ENCODE measurements at regions not wholly inside any gene's neighbourhood (a gene's known extent, or its start where the extent isn't known, plus 50 kb on each side); places are given as distances from the start of the nearest gene placed in this dataset.

DNA sequence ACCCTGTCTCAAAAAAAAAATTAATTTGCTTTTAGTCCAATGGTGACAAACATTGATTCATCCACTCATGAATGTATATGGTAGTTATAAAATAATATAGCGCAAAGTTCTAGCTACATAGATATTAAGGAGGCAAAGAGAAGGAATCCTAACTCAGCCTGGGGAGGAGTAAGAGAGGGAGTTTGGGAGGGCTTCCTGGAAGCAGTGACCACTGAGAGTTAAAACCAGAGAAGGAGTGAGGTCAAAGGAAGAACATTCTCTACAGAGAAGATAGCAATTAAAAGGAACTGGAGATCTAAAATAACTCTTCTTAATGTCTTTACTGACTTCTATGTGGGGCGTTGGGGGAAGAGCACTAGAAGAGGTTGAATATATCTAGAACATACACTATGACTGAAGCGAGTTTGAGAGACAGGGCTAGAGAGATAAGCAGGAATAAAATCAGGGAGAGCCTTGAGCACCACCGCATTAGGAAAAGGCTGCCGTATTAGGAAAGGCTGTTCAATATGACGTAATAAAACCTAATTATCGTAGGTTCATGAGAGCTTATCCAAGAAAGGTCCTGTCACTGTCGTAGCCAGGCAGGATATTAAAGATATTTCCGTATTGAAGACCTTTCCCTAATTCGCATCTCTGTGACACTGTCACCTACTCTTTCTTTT is 81.8 kb upstream of the CNKSR3 start:
- H3K9me3 Mint-ChIP-seq = no peaks in the 10 kb centered on the region

DNA sequence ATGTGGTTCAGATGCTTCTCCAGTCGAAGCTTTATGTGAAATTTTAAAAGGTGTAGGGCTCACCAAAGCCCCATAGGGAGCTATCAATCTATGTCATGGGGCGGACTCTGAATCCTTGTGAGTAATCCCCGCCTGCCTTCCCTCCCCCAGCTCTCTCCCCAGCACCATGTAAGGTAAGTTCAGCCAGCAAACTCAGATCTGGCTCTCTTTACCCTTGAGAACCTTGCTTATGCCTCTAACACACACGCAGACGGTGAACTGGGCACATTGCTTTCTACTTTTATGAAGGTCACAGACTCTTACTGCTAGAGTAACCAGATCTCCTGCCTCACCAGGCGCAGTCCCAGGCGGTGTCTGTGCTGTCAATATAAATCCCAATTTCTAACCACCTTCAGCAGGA is 82.6 kb upstream of the CNKSR3 start:
- no peaks in the 10 kb centered on the region for H3K27me3 Mint-ChIP-seq
- no peaks in the 10 kb centered on the region for H3K9me3 Mint-ChIP-seq
- H3K4me3 Mint-ChIP-seq = no peak overlapping the region
- ATAC-seq = no peak
- no peak for DNase-seq
- H3K27ac Mint-ChIP-seq = no peak overlapping the region
- no peaks in the 10 kb centered on the region for H3K4me1 Mint-ChIP-seq

More for the DNA sequence above, 81.8 kb upstream of the CNKSR3 start:
- ATAC-seq (no peak), DNase-seq (no peak)
- Mint-ChIP-seq H3K4me1 (no peaks in the 10 kb centered on the region), H3K27ac (no peak overlapping the region), H3K4me3 (no peak overlapping the region), H3K27me3 (no peaks in the 10 kb centered on the region)

DNA sequence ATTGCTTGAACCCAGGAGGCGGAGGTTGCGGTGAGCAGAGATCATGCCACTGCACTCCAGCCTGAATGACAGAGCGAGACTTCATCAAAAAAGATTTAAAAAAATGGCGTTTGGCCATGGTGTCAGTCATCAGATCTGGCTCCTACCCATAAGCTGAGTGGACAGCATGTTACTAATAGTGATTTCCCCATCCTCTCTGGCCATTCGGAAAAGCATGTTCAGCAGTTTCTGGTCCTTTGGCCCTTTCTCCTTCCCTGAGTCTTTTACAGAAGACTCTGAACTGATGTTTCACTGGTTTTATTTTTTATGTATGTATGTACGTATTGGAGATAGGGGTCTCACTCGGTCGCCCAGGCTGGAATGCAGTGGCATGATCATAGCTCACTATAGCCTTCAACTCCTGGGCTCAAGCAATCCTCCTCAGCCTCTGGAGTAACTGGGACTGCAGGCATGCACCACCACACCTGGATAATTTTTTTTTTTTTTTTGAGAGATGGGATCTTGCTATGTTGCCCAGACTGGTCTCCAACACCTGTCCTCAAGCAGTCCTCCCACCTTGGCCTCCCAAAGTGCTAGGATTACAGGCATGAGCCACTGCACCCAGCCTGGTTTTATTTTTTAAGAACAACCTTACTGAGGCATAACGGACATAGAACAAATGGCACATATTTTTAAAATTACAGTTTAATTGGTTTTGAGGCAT is 84.2 kb upstream of the CNKSR3 start:
- ATAC-seq = no peak
- Mint-ChIP-seq H3K4me1 (peaks cover 5% of the 10 kb centered on the region), H3K9me3 (no peaks in the 10 kb centered on the region), H3K27me3 (no peaks in the 10 kb centered on the region), H3K4me3 (no peak overlapping the region), H3K27ac (no peak overlapping the region)
- no peak for DNase-seq

DNA sequence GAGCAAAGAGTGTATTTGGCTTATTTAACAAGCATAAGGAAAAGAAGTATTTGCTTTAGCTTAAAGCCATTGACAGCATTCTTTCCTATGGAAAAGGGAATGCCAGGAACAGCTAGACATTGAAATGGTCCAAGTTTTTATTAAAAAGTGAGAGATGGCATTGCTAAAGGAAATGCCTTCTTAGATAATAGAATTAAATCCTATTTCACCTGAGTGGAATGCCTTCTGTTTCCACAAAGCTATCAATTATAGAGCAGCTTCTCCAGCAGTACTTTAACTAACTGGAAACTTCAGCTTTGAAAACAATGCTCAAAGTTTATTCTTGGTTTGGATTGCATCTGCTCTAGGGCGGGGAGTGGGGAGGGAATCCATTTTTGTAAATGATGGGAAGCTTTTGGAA is 85.1 kb upstream of the CNKSR3 start:
- DNase-seq = no peak
- no peaks in the 10 kb centered on the region for H3K9me3 Mint-ChIP-seq
- H3K4me1 Mint-ChIP-seq = peaks cover 5% of the 10 kb centered on the region
- no peak for ATAC-seq
- H3K4me3 Mint-ChIP-seq = no peak overlapping the region
- H3K27me3 Mint-ChIP-seq = no peaks in the 10 kb centered on the region
- no peak overlapping the region for H3K27ac Mint-ChIP-seq

DNA sequence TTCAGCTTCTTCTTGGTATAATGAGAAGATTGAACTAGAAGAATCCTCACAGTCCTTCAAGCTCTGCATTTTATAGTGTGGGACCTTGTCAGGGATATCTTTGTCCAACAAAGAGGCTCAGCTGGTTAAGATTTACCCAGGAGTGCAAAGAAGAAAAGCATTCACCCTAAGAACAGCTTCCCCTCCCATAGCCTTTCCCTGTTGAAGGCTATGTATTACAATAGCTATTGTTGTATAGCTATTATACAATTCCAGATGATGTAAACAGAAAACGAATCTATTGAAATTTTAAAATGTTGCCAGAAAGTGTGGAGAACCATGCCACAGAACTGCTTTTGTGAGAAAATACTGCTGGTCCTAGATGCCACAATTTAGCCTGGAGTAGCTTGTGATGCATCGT is 85.5 kb upstream of the CNKSR3 start:
- H3K4me3 Mint-ChIP-seq = no peak overlapping the region
- H3K27me3 Mint-ChIP-seq = no peaks in the 10 kb centered on the region
- DNase-seq = no peak
- no peaks in the 10 kb centered on the region for H3K9me3 Mint-ChIP-seq
- peaks cover 5% of the 10 kb centered on the region for H3K4me1 Mint-ChIP-seq
- H3K27ac Mint-ChIP-seq = no peak overlapping the region
- no peak for ATAC-seq

DNA sequence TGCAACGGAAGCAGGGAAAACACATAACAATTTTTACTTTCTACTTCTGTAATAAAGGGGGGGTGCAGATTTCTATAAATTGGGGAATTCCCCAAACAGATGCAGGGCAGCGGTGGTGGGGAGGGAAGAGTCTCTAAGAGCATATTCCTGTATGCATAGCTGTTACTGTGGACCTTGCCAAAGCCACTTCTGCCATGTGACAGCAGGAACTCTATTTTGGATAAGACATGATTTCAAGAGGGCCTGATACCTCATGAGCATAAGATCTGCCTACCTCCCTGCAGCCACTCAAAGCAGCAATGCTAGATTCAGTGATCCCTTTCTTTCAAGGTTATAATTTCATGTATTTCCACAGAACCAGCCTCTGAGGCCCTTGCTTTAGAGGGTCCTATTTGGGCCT is 86.2 kb upstream of the CNKSR3 start:
- no peaks in the 10 kb centered on the region for H3K27me3 Mint-ChIP-seq
- DNase-seq (no peak), ATAC-seq (no peak)
- no peak overlapping the region for H3K4me3 Mint-ChIP-seq
- no peaks in the 10 kb centered on the region for H3K9me3 Mint-ChIP-seq
- H3K4me1 Mint-ChIP-seq = peaks cover 5% of the 10 kb centered on the region
- H3K27ac Mint-ChIP-seq = no peak overlapping the region

DNA sequence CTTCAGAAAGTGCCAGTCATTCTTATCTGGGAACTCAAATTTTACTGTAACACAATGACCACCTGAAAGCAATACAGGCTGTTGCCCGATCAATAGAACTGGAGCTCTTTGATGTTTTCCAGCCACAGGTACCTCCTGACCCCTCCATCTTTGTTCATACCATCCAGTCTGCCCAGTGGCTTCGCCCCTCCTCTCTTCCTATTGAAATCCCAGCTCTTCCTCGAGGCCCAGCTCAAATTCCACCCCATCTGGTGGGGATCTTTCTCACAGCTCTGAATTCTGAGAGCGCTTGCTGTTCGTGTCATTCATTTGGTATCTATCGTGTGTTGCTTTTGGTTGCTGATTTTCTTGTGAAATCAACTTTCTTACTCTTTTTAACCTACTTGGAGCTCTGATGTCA is 87.9 kb upstream of the CNKSR3 start:
- Mint-ChIP-seq H3K4me1 (peaks cover 9% of the 10 kb centered on the region), H3K27ac (no peak overlapping the region), H3K27me3 (peaks cover 4% of the 10 kb centered on the region), H3K9me3 (no peaks in the 10 kb centered on the region), H3K4me3 (no peak overlapping the region)
- DNase-seq = no peak
- ATAC-seq = no peak

DNA sequence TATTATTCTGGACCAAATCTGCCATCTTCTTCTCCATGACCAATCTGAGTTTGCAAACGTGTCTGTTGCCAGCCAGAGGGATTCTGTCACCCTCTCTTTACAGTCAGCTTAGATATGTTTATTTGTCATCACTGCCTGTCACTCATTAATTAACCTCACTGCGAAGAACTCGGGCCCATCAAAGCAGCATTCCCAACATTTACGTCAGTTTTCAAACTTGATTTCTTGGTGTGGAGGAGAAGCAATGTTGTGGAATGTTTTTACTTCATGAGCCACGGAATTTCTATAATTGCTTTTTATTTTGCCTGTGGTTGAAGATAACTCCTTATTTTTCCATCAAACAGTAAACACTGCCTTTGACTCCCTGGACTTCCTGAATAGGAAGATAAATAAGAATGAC is 91.8 kb upstream of the CNKSR3 start:
- Mint-ChIP-seq H3K27me3 (peaks cover 7% of the 10 kb centered on the region), H3K4me3 (no peak overlapping the region), H3K4me1 (peaks cover 48% of the 10 kb centered on the region), H3K9me3 (no peaks in the 10 kb centered on the region), H3K27ac (no peak overlapping the region)
- no peak for DNase-seq
- no peak for ATAC-seq

DNA sequence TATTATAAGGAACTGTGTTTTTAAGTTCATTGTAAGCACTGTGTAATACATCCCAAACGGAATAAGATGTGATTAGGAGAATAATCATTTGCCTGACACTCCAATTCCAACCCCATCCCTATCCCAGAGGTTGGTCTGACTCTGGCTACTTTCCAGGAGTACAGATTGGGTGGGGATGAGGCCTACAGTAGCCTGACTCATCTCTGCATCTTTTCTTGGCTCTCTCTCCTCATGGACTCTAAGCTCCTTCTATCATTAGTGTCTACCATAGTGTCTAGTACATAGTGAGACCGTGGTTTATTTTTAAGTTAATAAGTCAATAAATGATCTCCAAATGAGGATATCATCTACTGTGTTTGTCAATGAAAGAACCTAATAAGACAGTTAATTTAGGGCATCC is 92.2 kb upstream of the CNKSR3 start:
- Mint-ChIP-seq H3K9me3 (no peaks in the 10 kb centered on the region), H3K4me1 (peaks cover 52% of the 10 kb centered on the region), H3K27me3 (peaks cover 7% of the 10 kb centered on the region), H3K4me3 (no peak overlapping the region), H3K27ac (no peak overlapping the region)
- ATAC-seq = no peak
- DNase-seq = no peak

DNA sequence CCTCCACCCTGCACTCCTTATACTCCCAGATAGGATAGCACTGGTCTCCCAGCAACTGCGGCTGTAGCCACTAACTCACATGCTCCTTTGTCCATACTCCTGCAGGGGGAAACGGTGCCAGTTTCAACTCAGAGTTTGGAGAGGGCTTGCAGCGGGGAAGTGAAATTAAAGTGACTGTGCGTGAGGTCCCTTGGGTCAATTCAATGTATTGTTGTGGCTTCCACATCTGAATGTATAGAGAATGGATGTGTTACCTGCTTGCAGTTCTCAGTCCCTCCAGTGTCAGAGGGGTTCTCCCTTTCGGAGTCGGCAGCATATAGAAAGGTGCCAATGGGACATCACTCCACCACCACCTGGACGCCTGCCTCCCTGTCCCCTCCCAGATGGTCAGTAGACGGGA is 93.6 kb upstream of the CNKSR3 start:
- ATAC-seq (no peak), DNase-seq (no peak)
- H3K27ac Mint-ChIP-seq = no peak overlapping the region
- H3K4me3 Mint-ChIP-seq = no peak overlapping the region
- H3K9me3 Mint-ChIP-seq = no peaks in the 10 kb centered on the region
- H3K27me3 Mint-ChIP-seq = peaks cover 7% of the 10 kb centered on the region
- H3K4me1 Mint-ChIP-seq = peaks cover 52% of the 10 kb centered on the region

DNA sequence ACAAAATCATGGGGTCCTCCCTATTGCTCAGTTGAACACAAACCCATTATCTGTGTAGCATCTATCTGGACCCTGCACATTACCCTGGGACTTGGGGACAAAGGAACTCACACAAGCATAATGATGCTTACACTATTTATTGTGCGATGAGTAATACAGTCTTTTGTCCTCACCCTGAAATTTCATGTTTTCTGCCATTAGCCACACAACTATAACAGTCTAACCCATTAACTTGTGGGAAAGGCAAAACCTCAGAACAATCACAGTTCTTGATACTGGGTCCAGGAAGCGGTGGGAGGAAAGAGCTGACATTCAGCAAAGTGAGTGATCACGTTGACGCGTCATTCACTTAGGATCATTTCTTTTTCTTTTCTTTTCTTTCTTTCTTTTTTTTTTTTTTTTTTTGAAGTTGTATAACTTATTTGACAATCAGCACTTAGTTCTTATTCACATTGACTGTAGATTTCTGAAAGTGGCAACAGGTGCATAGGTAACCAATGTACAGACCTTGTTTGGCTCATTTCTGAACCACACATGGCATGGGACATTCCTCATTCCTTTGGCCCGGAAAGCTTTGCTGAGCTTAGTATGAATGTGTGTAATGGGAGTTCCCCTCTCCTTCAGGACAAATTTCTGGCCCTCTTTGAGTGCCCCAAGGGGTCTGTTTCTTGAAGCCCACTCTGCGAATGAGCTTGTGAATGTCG is 94.8 kb upstream of the CNKSR3 start:
- H3K27ac Mint-ChIP-seq = peak overlapping the region; percentile 1 to 75
- DNase-seq = peak in 1 of 2 donors; percentile 53
- H3K4me1 Mint-ChIP-seq = peaks cover 50% of the 10 kb centered on the region
- peak overlapping the region; percentile 49 to 61 for H3K4me3 Mint-ChIP-seq
- H3K27me3 Mint-ChIP-seq = peaks cover 7% of the 10 kb centered on the region
- H3K9me3 Mint-ChIP-seq = no peaks in the 10 kb centered on the region
- peak; percentile 72 for ATAC-seq

DNA sequence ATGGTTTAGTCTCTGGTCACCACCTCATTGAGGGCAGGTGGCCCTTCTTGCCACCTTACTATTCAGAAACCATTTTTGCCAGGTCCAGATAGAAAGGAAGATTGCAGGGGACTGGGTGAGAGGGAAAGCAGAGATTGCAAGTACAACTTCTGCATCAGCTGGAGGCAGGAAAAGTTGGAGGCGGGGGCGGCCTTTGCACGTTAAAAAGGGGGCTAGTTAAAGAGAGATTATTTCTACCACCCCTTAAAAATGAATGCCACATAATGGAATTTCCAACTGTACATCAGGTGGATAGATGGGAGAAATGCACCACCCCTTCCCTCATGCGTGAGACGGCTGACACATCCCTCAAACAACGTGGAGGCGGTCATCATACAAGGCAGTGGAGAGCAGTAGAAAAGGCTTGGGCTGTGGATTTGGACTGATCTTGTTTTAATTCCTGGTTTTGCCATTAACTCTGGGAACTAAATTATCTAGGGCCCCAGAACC is 95.4 kb upstream of the CNKSR3 start:
- no peak for ATAC-seq
- H3K4me1 Mint-ChIP-seq = peaks cover 51% of the 10 kb centered on the region
- H3K4me3 Mint-ChIP-seq = peak overlapping the region; percentile 61 to 65
- H3K27me3 Mint-ChIP-seq = peaks cover 7% of the 10 kb centered on the region
- H3K9me3 Mint-ChIP-seq = no peaks in the 10 kb centered on the region
- DNase-seq = no peak
- H3K27ac Mint-ChIP-seq = peak overlapping the region; percentile 29 to 75

DNA sequence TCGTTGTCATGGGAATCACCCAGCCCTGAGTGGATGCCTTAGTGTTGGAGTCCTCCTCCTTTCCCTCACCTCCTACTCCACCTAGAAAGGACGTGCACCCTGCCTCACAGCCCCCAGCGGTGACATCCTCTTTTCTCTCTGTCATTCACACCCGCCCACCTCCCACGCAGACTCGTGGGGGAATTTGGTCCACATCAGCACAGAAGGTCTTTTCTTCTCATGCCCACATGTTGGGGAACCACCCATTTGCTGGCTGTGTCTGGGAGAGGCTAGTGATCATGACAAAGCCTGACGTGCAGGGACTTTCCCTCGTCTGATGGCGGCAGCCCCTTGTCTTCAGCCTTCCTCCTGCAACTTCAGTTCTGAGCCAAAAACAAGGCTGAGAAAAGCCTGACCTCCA is 96.0 kb upstream of the CNKSR3 start:
- Mint-ChIP-seq H3K27ac (peak overlapping the region; percentile 29 to 88), H3K9me3 (no peaks in the 10 kb centered on the region), H3K27me3 (peaks cover 7% of the 10 kb centered on the region), H3K4me3 (peak overlapping the region; percentile 59 to 65), H3K4me1 (peaks cover 56% of the 10 kb centered on the region)
- DNase-seq (peak; percentile 82 to 93), ATAC-seq (peak; percentile 91)

DNA sequence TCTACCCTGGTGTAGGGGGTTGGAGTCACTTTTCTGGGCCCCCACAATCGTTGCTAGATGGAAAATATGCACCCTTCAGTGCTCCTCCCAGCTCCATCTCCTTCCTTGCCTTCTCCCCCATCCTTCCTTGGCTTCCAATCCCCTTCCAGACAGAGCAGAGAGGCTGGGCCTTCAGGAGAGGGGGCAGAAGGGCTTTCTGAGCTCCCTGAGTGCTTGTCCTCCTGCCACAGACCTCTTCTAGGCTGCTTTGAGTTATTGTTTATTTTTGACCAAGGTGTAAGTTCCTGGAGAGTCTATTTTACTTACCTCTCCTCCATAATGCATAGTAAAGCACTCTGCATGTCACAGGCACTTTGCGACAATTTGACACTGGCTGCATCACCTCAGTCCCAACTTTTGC is 96.4 kb upstream of the CNKSR3 start:
- DNase-seq (no peak), ATAC-seq (peak; percentile 4)
- Mint-ChIP-seq H3K4me1 (peaks cover 57% of the 10 kb centered on the region), H3K27ac (peak overlapping the region; percentile 25 to 88), H3K4me3 (peak overlapping the region; percentile 59 to 65), H3K27me3 (peaks cover 7% of the 10 kb centered on the region), H3K9me3 (no peaks in the 10 kb centered on the region)

DNA sequence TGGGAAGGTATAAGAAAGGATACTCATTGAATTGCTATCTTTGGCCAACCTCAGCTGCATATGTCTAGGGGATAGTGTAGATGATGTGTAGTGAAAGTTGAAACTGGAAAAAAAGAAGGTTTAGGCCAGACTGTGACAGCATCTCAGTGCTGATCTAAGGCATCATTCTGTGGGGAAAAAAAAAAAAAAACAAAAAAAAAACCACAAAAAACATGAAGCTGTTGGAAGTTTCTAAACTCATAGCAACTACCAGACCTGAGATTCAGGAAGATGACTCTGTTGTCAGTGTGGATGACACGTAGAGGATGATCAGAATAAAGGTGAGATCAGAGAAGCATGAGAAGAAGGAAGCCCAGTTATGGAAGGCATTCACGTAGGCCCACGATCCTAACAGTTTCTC is 100.8 kb upstream of the CNKSR3 start:
- ATAC-seq (peak; percentile 59), DNase-seq (no peak)
- Mint-ChIP-seq H3K4me1 (peaks cover 24% of the 10 kb centered on the region), H3K27me3 (no peaks in the 10 kb centered on the region), H3K9me3 (no peaks in the 10 kb centered on the region), H3K4me3 (no peak overlapping the region), H3K27ac (no peak overlapping the region)

DNA sequence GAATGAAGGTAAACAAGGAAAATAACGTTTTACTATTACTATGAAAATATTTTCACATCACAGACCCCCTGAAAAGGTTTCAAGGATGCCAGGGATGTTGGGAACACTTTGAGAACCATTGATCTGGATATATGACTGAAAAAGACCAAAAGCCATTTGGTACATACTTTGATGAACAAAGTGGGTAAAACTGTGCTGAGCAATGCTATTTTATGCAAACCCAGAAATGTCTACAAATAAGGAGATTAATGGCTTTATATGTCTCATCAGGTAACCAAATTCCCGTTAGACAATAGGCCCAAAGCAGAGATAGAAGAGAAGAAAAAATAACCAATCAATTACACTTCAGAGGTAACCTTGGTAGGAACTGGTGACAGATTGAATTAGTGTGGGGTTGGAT is 101.4 kb upstream of the CNKSR3 start:
- ATAC-seq = no peak
- Mint-ChIP-seq H3K4me1 (peaks cover 18% of the 10 kb centered on the region), H3K27me3 (no peaks in the 10 kb centered on the region), H3K4me3 (no peak overlapping the region), H3K9me3 (no peaks in the 10 kb centered on the region), H3K27ac (no peak overlapping the region)
- DNase-seq = no peak

Data from stimulated activated naive CD8-positive, alpha-beta T cell treated with anti-CD3 and anti-CD28 coated beads, Interleukin-15, amount 100 ng/mL, for 72 hours (primary cell).